MCF 10A (cell line): ENCODE measurements at regions not wholly inside any gene's neighbourhood (a gene's known extent, or its start where the extent isn't known, plus 50 kb on each side); places are given as distances from the start of the nearest gene placed in this dataset.

ENCODE experiments used
- BruUV-seq: library from RNA; stranded (reverse); fragments of 400-500 nt; replicated peaks from 2 replicates; lab custom pipeline; 2021; lab: Mats Ljungman, UMichigan
- CTCF ChIA-PET: fragments of 300-600 bp; sonication (Branson Sonifier 250); formaldehyde crosslinking; extraction: SDS; loops from one replicate; lab custom pipeline; 2021; ENCODE audit warnings: antibody characterized with exemption, inconsistent platforms; lab: Yijun Ruan, JAX
- POLR2A ChIA-PET: fragments of 300-600, 350-650 bp; sonication (Branson Sonifier 250); formaldehyde crosslinking; extraction: SDS; loops from one replicate; lab custom pipeline; 2020; ENCODE audit warnings: antibody characterized with exemption, inconsistent platforms; lab: Yijun Ruan, JAX
- DNase-seq: peaks from one replicate; pipeline ENCODE4 v3.0.0-alpha.2; 2018; ENCODE audit not compliant: unreplicated experiment
- H3K27ac Mint-ChIP-seq: one replicate; pipeline ENCODE4 v1.8.0; 2022; ENCODE audit warnings: mild to moderate bottlenecking, low read depth, mixed read lengths; ENCODE audit not compliant: unreplicated experiment
- H3K27me3 Mint-ChIP-seq: one replicate; pipeline ENCODE4 v1.8.0; 2022; ENCODE audit warnings: mixed read lengths; ENCODE audit not compliant: insufficient read depth, unreplicated experiment
- H3K36me3 Mint-ChIP-seq: one replicate; pipeline ENCODE4 v1.8.0; 2022; ENCODE audit warnings: mild to moderate bottlenecking, moderate library complexity, mixed read lengths; ENCODE audit not compliant: insufficient read depth, unreplicated experiment
- H3K4me1 Mint-ChIP-seq: one replicate; pipeline ENCODE4 v1.8.0; 2022; ENCODE audit warnings: mixed read lengths; ENCODE audit not compliant: insufficient read depth, unreplicated experiment
- H3K4me3 Mint-ChIP-seq: one replicate; pipeline ENCODE4 v1.8.0; 2022; ENCODE audit warnings: mild to moderate bottlenecking, moderate library complexity, mixed read lengths; ENCODE audit not compliant: unreplicated experiment
- H3K9me3 Mint-ChIP-seq: one replicate; pipeline ENCODE4 v1.8.0; 2022; ENCODE audit warnings: mixed read lengths; ENCODE audit not compliant: unreplicated experiment
- CTCF ChIP-seq: fragments of 200-600 bp; IDR thresholded peaks from one replicate; pipeline ENCODE4 v1.8.0; 2022; ENCODE audit warnings: antibody characterized with exemption, mild to moderate bottlenecking; ENCODE audit not compliant: unreplicated experiment
- intact Hi-C: fragments of 100-400 bp; cut with micrococcal nuclease; formaldehyde crosslinking; loops from 2 replicates; pipeline ENCODE4 v1.14.1; 2022

GRCh38 chr3:160140756-160141155 lies 84.5 kb upstream of the C3orf80 start:
- Mint-ChIP-seq H3K36me3 (no peaks in the 10 kb centered on the region), H3K4me3 (no peak overlapping the region), H3K27me3 (no peaks in the 10 kb centered on the region), H3K4me1 (peaks cover 4% of the 10 kb centered on the region), H3K9me3 (peaks cover 14% of the 10 kb centered on the region), H3K27ac (no peak overlapping the region)
- POLR2A ChIA-PET: no interaction called here
- BruUV-seq: no TSS peak
- TF ChIP-seq CTCF: no peak
- intact Hi-C loops: no loop called here
- no peak for DNase-seq
- CTCF ChIA-PET: interaction anchor here (0.6 to 3.7 kb wide), 3 partner anchors 23 to 246 kb away, joined by 3 to 12 read pairs (median 4); no protein-coding TSS in a partner anchor

GRCh38 chr3:160141485-160142185 lies 83.6 kb upstream of the C3orf80 start:
- no peak for TF ChIP-seq CTCF
- H3K9me3 Mint-ChIP-seq: peaks cover 14% of the 10 kb centered on the region
- DNase-seq: no peak
- H3K27ac Mint-ChIP-seq: no peak overlapping the region
- intact Hi-C loops: no loop called here
- no peaks in the 10 kb centered on the region for H3K4me1 Mint-ChIP-seq
- H3K27me3 Mint-ChIP-seq: no peaks in the 10 kb centered on the region
- no peak overlapping the region for H3K4me3 Mint-ChIP-seq
- POLR2A ChIA-PET: no interaction called here
- no peaks in the 10 kb centered on the region for H3K36me3 Mint-ChIP-seq
- BruUV-seq: no TSS peak
- CTCF ChIA-PET: interaction anchor here (3.7 kb wide), 1 partner anchor 22 kb away, joined by 12 read pairs; no protein-coding TSS in a partner anchor

- TF ChIP-seq CTCF: no peak
- H3K4me3 Mint-ChIP-seq: no peak overlapping the region
- H3K27ac Mint-ChIP-seq: no peak overlapping the region
- no peaks in the 10 kb centered on the region for H3K27me3 Mint-ChIP-seq
- H3K9me3 Mint-ChIP-seq: peaks cover 22% of the 10 kb centered on the region
- no peak for DNase-seq
- H3K4me1 Mint-ChIP-seq: no peaks in the 10 kb centered on the region
- intact Hi-C loops: no loop called here
- no peaks in the 10 kb centered on the region for H3K36me3 Mint-ChIP-seq
- ChIA-PET CTCF (interaction anchor here (0.5 to 0.7 kb wide), 2 partner anchors 9 to 10 kb away, joined by 4 to 5 read pairs; no protein-coding TSS in a partner anchor), POLR2A (no interaction called here)
- no TSS peak for BruUV-seq
These were observed 81.7 kb upstream of the C3orf80 start for GRCh38 chr3:160143482-160143881.

GRCh38 chr3:160150066-160150465 lies 75.2 kb upstream of the C3orf80 start:
- POLR2A ChIA-PET: interaction anchor here (0.6 kb wide), 1 partner anchor 86 kb away, joined by 4 read pairs; no protein-coding TSS in a partner anchor
- CTCF ChIA-PET: interaction anchor here (0.6 to 2.2 kb wide), 6 partner anchors 9 to 122 kb away, joined by 3 to 14 read pairs (median 3); no protein-coding TSS in a partner anchor
- Mint-ChIP-seq H3K36me3 (no peaks in the 10 kb centered on the region), H3K27me3 (no peaks in the 10 kb centered on the region), H3K4me3 (no peak overlapping the region), H3K4me1 (peaks cover 6% of the 10 kb centered on the region), H3K9me3 (peaks cover 8% of the 10 kb centered on the region), H3K27ac (no peak overlapping the region)
- no peak for TF ChIP-seq CTCF
- no peak for DNase-seq
- intact Hi-C loops: no loop called here
- BruUV-seq: no TSS peak
